ENCODE measurements at regions not wholly inside any gene's neighbourhood (a gene's known extent, or its start where the extent isn't known, plus 50 kb on each side); places are given as distances from the start of the nearest gene placed in this dataset.
"Not testable (repeated sequence)": the region's sequence is repeated elsewhere in the genome, so short reads cannot be mapped to it uniquely, and the experiment has no call there.

GRCh38 chr12:74242088-74242487, 295.5 kb upstream of the ATXN7L3B start:
- H3K4me3 ChIP-seq (ENCODE audit: low read length): no peak overlapping the region
- no peak for DNase-seq (ENCODE audit: low read depth)
- no peak for TF ChIP-seq CTCF (conservative IDR thresholded peaks at IDR 0.05; ENCODE audit: low read depth, low read length)

- DNase-seq (ENCODE audit: low read depth): no peak
- no peak for TF ChIP-seq CTCF (conservative IDR thresholded peaks at IDR 0.05; ENCODE audit: low read depth, low read length)
- no peak overlapping the region for H3K4me3 ChIP-seq (ENCODE audit: low read length)
These were observed 292.2 kb upstream of the ATXN7L3B start for GRCh38 chr12:74245458-74245857.

- TF ChIP-seq CTCF (conservative IDR thresholded peaks at IDR 0.05; ENCODE audit: low read depth, low read length): no peak
- DNase-seq (ENCODE audit: low read depth): no peak
- no peak overlapping the region for H3K4me3 ChIP-seq (ENCODE audit: low read length)
These were observed 286.7 kb upstream of the ATXN7L3B start for GRCh38 chr12:74250891-74251290.

GRCh38 chr12:74253826-74254225, 283.8 kb upstream of the ATXN7L3B start:
- H3K4me3 ChIP-seq (ENCODE audit: low read length); DNase-seq (ENCODE audit: low read depth): not testable (repeated sequence)

- no peak overlapping the region for H3K4me3 ChIP-seq (ENCODE audit: low read length)
- no peak for TF ChIP-seq CTCF (conservative IDR thresholded peaks at IDR 0.05; ENCODE audit: low read depth, low read length)
- no peak for DNase-seq (ENCODE audit: low read depth)
These were observed 282.9 kb upstream of the ATXN7L3B start for GRCh38 chr12:74254784-74255183.

- DNase-seq (ENCODE audit: low read depth): no peak
- H3K4me3 ChIP-seq (ENCODE audit: low read length): no peak overlapping the region
- TF ChIP-seq CTCF (conservative IDR thresholded peaks at IDR 0.05; ENCODE audit: low read depth, low read length): no peak
These were observed 278.4 kb upstream of the ATXN7L3B start for GRCh38 chr12:74259199-74259598.

- H3K4me3 ChIP-seq (ENCODE audit: low read length): no peak overlapping the region
- no peak for DNase-seq (ENCODE audit: low read depth)
- TF ChIP-seq CTCF (conservative IDR thresholded peaks at IDR 0.05; ENCODE audit: low read depth, low read length): no peak
These were observed 272.9 kb upstream of the ATXN7L3B start for GRCh38 chr12:74264692-74265091.

- DNase-seq (ENCODE audit: low read depth); H3K4me3 ChIP-seq (ENCODE audit: low read length): not testable (repeated sequence)
These were observed 268.3 kb upstream of the ATXN7L3B start for GRCh38 chr12:74269355-74269754.

All from retinal pigment epithelial cell (primary cell).